Type B pancreatic cell (in vitro differentiated cells): ENCODE measurements at regions not wholly inside any gene's neighbourhood (a gene's known extent, or its start where the extent isn't known, plus 50 kb on each side); places are given as distances from the start of the nearest gene placed in this dataset.

Experiments
- DNase-seq: peaks from one replicate; pipeline ENCODE4 v3.0.0; 2021; ENCODE audit warnings: mixed read lengths; ENCODE audit not compliant: unreplicated experiment; ENCODE audit errors: extremely low spot score
- H3K27ac Mint-ChIP-seq: 2 replicates; pipeline ENCODE4 v1.8.0; 2021; ENCODE audit warnings: mild to moderate bottlenecking, mixed read lengths
- H3K27me3 Mint-ChIP-seq: 2 replicates; pipeline ENCODE4 v1.8.0; 2021; ENCODE audit warnings: mixed read lengths
- H3K36me3 Mint-ChIP-seq: 2 replicates; pipeline ENCODE4 v1.8.0; 2021; ENCODE audit warnings: mixed read lengths
- H3K4me1 Mint-ChIP-seq: one replicate; pipeline ENCODE4 v1.8.0; 2021; ENCODE audit warnings: mixed read lengths; ENCODE audit not compliant: unreplicated experiment
- H3K4me3 Mint-ChIP-seq: 2 replicates; pipeline ENCODE4 v1.8.0; 2021; ENCODE audit warnings: mild to moderate bottlenecking, mixed read lengths
- H3K9me3 Mint-ChIP-seq: 2 replicates; pipeline ENCODE4 v1.8.0; 2021; ENCODE audit warnings: mixed read lengths
- CTCF ChIP-seq: fragments of 200-600 bp; sonication (generic); conservative IDR thresholded peaks from 2 replicates; pipeline ENCODE4 v1.5.0; 2021; ENCODE audit warnings: antibody characterized with exemption, mild to moderate bottlenecking

GRCh38 chr5:61245936-61246335 lies 83.7 kb upstream of the SMIM15 start:
- no peak for DNase-seq
- Mint-ChIP-seq H3K4me3 (no peak overlapping the region), H3K27ac (no peak overlapping the region), H3K27me3 (no peaks in the 10 kb centered on the region), H3K9me3 (no peaks in the 10 kb centered on the region), H3K4me1 (peaks cover 9% of the 10 kb centered on the region), H3K36me3 (no peaks in the 10 kb centered on the region)
- TF ChIP-seq CTCF = no peak

- Mint-ChIP-seq H3K9me3 (no peaks in the 10 kb centered on the region), H3K27me3 (no peaks in the 10 kb centered on the region), H3K27ac (no peak overlapping the region), H3K36me3 (no peaks in the 10 kb centered on the region), H3K4me3 (no peak overlapping the region), H3K4me1 (peaks cover 9% of the 10 kb centered on the region)
- no peak for TF ChIP-seq CTCF
- DNase-seq = no peak
Observed at GRCh38 chr5:61246768-61247307, 84.6 kb upstream of the SMIM15 start.

GRCh38 chr5:61251874-61252642 lies 80.0 kb upstream of the ZSWIM6 start:
- Mint-ChIP-seq H3K27me3 (peaks cover 3% of the 10 kb centered on the region), H3K36me3 (no peaks in the 10 kb centered on the region), H3K9me3 (peaks cover 5% of the 10 kb centered on the region), H3K27ac (no peak overlapping the region), H3K4me3 (no peak overlapping the region), H3K4me1 (peaks cover 5% of the 10 kb centered on the region)
- no peak for DNase-seq
- no peak for TF ChIP-seq CTCF

GRCh38 chr5:61252643-61252925 lies 79.5 kb upstream of the ZSWIM6 start:
- peaks cover 5% of the 10 kb centered on the region for H3K4me1 Mint-ChIP-seq
- no peak for DNase-seq
- H3K36me3 Mint-ChIP-seq = no peaks in the 10 kb centered on the region
- no peak overlapping the region for H3K27ac Mint-ChIP-seq
- H3K4me3 Mint-ChIP-seq = no peak overlapping the region
- TF ChIP-seq CTCF = no peak
- peaks cover 5% of the 10 kb centered on the region for H3K9me3 Mint-ChIP-seq
- peaks cover 3% of the 10 kb centered on the region for H3K27me3 Mint-ChIP-seq

- Mint-ChIP-seq H3K4me1 (peaks cover 5% of the 10 kb centered on the region), H3K9me3 (peaks cover 5% of the 10 kb centered on the region), H3K4me3 (no peak overlapping the region), H3K27ac (no peak overlapping the region), H3K36me3 (no peaks in the 10 kb centered on the region), H3K27me3 (peaks cover 3% of the 10 kb centered on the region)
- no peak for DNase-seq
- TF ChIP-seq CTCF = no peak
Observed at GRCh38 chr5:61253547-61253946, 78.5 kb upstream of the ZSWIM6 start.
